Frontal cortex (tissue), 3 donors: ENCODE measurements at regions not wholly inside any gene's neighbourhood (a gene's known extent, or its start where the extent isn't known, plus 50 kb on each side); places are given as distances from the start of the nearest gene placed in this dataset.
A peak's percentile ranks its signal among the peaks of the same experiment; 100 is the strongest.
"Not testable (repeated sequence)": the region's sequence is repeated elsewhere in the genome, so short reads cannot be mapped to it uniquely, and the experiment has no call there.

Experiments
- DNase-seq, 2 donors: peaks; one replicate each; pipeline ENCODE4 v3.0.0; 2012; ENCODE audit warnings: low spot score in 2 of 2
- FAIRE-seq: peaks from 2 replicates; lab custom pipeline; 2012; peaks lifted over from hg19 to GRCh38; lab: Jason Lieb, UNC
- donor health status: control.
- donor health status: control.
- donor health status: control.

- FAIRE-seq (no peak), DNase-seq (no peak)
Observed at GRCh38 chr4:29043411-29043810, 1676.8 kb upstream of the PCDH7 start.

GRCh38 chr4:29046186-29046585 lies 1674.0 kb upstream of the PCDH7 start:
- FAIRE-seq (no peak), DNase-seq (peak in 1 of 2 donors; percentile 7)

GRCh38 chr4:29046781-29047180 lies 1673.4 kb upstream of the PCDH7 start:
- DNase-seq (peak in 1 of 2 donors; percentile 8), FAIRE-seq (no peak)

GRCh38 chr4:29047341-29048041 lies 1672.7 kb upstream of the PCDH7 start:
- FAIRE-seq (no peak), DNase-seq (no peak)

- FAIRE-seq (no peak), DNase-seq (no peak)
Observed at GRCh38 chr4:29051381-29051965, 1668.7 kb upstream of the PCDH7 start.

- FAIRE-seq = no peak
- no peak for DNase-seq
Observed at GRCh38 chr4:29052266-29052665, 1667.9 kb upstream of the PCDH7 start.

- FAIRE-seq = no peak
- DNase-seq = no peak
Observed at GRCh38 chr4:29058531-29058930, 1661.6 kb upstream of the PCDH7 start.

GRCh38 chr4:29066861-29067260 lies 1653.3 kb upstream of the PCDH7 start:
- no peak for FAIRE-seq
- no peak for DNase-seq

- FAIRE-seq = no peak
- no peak for DNase-seq
Observed at GRCh38 chr4:29073571-29073970, 1646.6 kb upstream of the PCDH7 start.

- DNase-seq (no peak), FAIRE-seq (no peak)
Observed at GRCh38 chr4:29075366-29075765, 1644.8 kb upstream of the PCDH7 start.

GRCh38 chr4:29079260-29079659 lies 1640.9 kb upstream of the PCDH7 start:
- FAIRE-seq (no peak), DNase-seq (no peak)

- FAIRE-seq (peak; percentile 88), DNase-seq (no peak)
Observed at GRCh38 chr4:29081234-29081955, 1638.8 kb upstream of the PCDH7 start.

GRCh38 chr4:29082684-29083083 lies 1637.5 kb upstream of the PCDH7 start:
- DNase-seq (no peak), FAIRE-seq (no peak)

GRCh38 chr4:29085748-29086147 lies 1634.4 kb upstream of the PCDH7 start:
- FAIRE-seq (no peak), DNase-seq (no peak)

- FAIRE-seq (no peak), DNase-seq (no peak)
Observed at GRCh38 chr4:29104694-29105093, 1615.5 kb upstream of the PCDH7 start.

GRCh38 chr4:29113960-29114359 lies 1606.2 kb upstream of the PCDH7 start:
- FAIRE-seq = no peak

GRCh38 chr4:29117231-29117722 lies 1602.9 kb upstream of the PCDH7 start:
- DNase-seq, FAIRE-seq: not testable (repeated sequence)

More at GRCh38 chr4:29113960-29114359, 1606.2 kb upstream of the PCDH7 start:
- no peak for DNase-seq

- DNase-seq (no peak), FAIRE-seq (no peak)
Observed at GRCh38 chr4:29121586-29121985, 1598.6 kb upstream of the PCDH7 start.

- no peak for DNase-seq
- FAIRE-seq = no peak
Observed at GRCh38 chr4:29128810-29129209, 1591.4 kb upstream of the PCDH7 start.

GRCh38 chr4:29131304-29131703 lies 1588.9 kb upstream of the PCDH7 start:
- FAIRE-seq = no peak

GRCh38 chr4:29142708-29143107 lies 1577.5 kb upstream of the PCDH7 start:
- FAIRE-seq = no peak
- DNase-seq = no peak

More at GRCh38 chr4:29131304-29131703, 1588.9 kb upstream of the PCDH7 start:
- no peak for DNase-seq
